ENCODE measurements at regions not wholly inside any gene's neighbourhood (a gene's known extent, or its start where the extent isn't known, plus 50 kb on each side); places are given as distances from the start of the nearest gene placed in this dataset.

- no peak for DNase-seq
- H3K4me3 ChIP-seq, result no peak overlapping the region
- H3K9me3 ChIP-seq, result no peaks in the 10 kb centered on the region
- H3K36me3 ChIP-seq, result no peaks in the 10 kb centered on the region
- no peaks in the 10 kb centered on the region for H3K27me3 ChIP-seq
These were observed 194.1 kb downstream of the USP12 start for GRCh38 chr13:26977541-26977940.

GRCh38 chr13:26976313-26976712 lies 195.3 kb downstream of the USP12 start:
- DNase-seq, result no peak
- Histone ChIP-seq H3K9me3 (no peaks in the 10 kb centered on the region), H3K27me3 (no peaks in the 10 kb centered on the region), H3K36me3 (no peaks in the 10 kb centered on the region), H3K4me3 (no peak overlapping the region)

DNA sequence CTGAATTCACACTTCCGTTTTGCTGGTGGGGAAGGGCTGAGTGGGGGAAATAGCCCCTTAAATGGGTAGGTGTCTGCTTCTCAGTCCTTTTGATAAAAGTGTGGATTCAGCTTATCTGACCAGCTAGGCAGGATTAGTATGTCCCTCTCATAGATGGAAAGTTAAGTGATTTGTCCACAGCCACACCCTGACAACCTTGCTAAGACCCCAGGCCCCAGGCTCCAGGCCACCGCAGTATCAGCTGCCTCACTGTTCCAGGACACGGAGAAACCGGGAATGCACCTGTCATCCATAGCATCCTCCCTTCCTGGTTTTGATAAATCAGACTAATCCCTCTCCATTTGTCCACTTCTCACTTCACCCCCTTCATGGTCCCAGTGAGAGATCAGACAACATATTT lies 197.7 kb downstream of the USP12 start:
- Histone ChIP-seq H3K4me3 (no peak overlapping the region), H3K9me3 (no peaks in the 10 kb centered on the region), H3K27me3 (no peaks in the 10 kb centered on the region), H3K36me3 (no peaks in the 10 kb centered on the region)
- no peak for DNase-seq

DNA sequence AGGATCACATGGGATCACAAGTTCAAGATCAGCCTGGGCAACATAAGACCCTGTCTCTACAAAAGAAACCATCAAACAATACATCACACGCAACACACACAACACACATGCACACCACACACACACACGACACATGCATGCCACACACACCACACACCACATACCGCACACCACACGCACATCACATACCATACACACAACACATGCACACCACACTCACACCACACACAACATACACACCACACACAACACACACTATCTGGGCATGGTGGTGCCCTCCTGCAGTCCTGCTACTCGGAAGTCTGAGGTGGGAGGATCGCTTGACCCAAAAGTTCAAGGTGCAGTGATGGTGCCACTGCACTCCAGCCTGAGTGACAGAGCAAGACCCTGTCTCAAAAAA lies 198.3 kb downstream of the USP12 start:
- H3K27me3 ChIP-seq, result no peaks in the 10 kb centered on the region
- no peak for DNase-seq
- no peaks in the 10 kb centered on the region for H3K36me3 ChIP-seq
- no peaks in the 10 kb centered on the region for H3K9me3 ChIP-seq
- H3K4me3 ChIP-seq, result no peak overlapping the region

- Histone ChIP-seq H3K4me3 (no peak overlapping the region), H3K36me3 (no peaks in the 10 kb centered on the region), H3K9me3 (no peaks in the 10 kb centered on the region), H3K27me3 (no peaks in the 10 kb centered on the region)
- no peak for DNase-seq
These were observed 199.4 kb downstream of the USP12 start for GRCh38 chr13:26971990-26972887.

DNA sequence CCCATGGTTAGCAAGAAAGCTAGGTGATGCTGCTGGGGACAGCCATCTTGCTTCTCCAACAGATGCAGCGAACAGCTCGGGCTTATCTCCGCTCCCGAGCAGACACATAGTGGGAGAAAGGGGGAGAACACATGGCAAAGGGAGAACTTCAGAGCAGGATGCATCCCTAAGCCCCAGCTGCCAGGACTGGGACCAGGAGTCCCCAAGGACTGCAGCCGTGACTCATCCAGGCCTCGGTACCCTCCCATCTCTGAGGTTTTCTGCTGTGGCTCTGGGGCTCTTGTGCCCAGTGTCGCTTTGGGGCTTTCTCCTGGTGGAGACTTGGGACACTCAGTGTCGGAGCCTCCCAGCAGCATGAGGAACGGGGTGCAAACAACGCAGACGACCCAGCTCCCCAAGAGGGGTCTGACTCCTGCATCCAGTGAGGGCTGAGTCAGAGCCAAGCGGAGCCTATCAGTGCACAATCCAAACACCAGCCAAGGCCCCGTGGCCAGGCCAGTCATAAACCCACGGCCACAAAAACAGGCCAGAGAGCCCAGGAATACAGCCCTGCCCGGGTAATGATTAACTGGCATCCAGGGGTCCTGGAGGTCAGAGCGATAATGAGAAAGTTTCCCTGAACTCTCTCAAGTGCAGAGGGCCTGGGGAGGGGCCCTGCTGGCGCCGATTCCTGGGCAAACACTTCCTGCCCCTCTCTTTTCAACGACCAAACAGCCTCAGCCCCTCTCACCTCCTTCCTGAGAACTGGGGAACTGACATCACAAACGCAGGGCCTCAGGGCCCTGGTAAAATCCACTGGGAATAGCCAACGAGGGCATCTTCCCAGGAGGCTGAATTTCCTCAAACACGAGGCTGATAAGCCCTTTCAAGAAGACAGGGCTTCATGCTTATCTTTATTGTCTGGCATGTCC lies 202.9 kb downstream of the USP12 start:
- Histone ChIP-seq H3K9me3 (no peaks in the 10 kb centered on the region), H3K36me3 (no peaks in the 10 kb centered on the region), H3K4me3 (no peak overlapping the region), H3K27me3 (no peaks in the 10 kb centered on the region)
- DNase-seq, result peak; percentile 28

DNA sequence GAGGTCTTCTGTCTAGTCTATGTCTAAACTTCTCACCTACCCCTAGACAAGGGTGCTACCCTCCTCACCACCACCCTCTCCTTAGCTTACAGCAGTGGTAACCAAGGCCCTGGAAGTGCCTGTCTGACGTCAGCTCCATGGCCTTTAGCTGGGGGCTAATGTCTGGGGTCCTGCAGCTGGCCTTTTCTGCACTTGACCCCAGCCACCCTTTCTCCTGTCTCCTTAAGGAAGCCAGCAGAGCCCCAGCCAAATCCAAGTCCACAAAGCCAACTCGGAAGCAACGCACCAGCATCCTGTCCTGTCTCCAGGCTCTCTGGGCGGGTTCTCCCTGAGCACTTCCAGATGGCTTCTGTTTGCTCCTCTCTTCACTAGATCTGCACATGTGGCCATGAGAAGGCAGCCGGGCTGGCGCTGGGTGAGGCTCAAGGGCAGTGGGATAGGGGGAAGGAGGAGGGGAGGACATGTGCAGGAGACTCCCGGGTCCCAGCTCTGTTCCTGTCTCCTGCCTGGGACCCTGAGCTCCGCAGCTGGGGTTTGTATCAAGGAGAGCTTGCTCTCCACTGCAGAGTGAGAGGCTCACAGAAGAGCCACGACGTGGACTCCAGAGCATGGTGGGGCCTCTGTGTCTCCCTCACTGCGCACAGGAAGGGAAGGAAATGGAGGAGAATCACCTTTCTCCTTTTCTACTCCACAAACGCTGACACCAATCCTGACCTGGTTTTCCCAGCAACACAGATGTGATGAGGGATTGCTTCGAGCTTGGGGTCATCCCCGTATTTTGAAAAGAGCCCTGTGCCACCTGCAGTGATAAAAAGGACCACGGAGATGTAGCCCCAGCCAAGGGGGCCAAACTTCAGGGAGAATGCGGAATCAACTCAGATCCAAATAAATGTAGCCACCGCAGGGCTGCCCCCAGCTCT lies 204.2 kb downstream of the USP12 start:
- no peak overlapping the region for H3K4me3 ChIP-seq
- no peak for DNase-seq
- H3K27me3 ChIP-seq, result no peaks in the 10 kb centered on the region
- no peaks in the 10 kb centered on the region for H3K36me3 ChIP-seq
- no peaks in the 10 kb centered on the region for H3K9me3 ChIP-seq

DNA sequence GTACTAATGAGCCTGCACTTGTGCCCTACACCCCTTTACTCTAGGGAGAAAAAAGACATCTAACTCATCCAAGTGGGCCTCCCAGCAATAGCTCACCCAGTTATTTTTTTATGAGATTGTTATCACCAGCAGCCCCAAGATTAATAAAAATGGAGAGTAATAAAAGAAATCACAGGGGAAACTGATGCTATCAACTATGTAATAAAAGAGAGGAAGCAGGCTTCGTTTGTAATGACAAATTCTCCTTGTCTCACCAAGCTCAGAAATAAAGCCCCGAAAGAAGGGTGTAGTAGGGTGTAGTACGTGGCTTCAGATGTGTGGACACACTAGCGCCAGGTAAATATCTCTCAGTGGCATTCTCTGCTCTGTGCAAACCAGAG lies 204.9 kb downstream of the USP12 start:
- no peak for DNase-seq
- H3K27me3 ChIP-seq, result no peaks in the 10 kb centered on the region
- H3K4me3 ChIP-seq, result no peak overlapping the region
- no peaks in the 10 kb centered on the region for H3K36me3 ChIP-seq
- H3K9me3 ChIP-seq, result no peaks in the 10 kb centered on the region

DNA sequence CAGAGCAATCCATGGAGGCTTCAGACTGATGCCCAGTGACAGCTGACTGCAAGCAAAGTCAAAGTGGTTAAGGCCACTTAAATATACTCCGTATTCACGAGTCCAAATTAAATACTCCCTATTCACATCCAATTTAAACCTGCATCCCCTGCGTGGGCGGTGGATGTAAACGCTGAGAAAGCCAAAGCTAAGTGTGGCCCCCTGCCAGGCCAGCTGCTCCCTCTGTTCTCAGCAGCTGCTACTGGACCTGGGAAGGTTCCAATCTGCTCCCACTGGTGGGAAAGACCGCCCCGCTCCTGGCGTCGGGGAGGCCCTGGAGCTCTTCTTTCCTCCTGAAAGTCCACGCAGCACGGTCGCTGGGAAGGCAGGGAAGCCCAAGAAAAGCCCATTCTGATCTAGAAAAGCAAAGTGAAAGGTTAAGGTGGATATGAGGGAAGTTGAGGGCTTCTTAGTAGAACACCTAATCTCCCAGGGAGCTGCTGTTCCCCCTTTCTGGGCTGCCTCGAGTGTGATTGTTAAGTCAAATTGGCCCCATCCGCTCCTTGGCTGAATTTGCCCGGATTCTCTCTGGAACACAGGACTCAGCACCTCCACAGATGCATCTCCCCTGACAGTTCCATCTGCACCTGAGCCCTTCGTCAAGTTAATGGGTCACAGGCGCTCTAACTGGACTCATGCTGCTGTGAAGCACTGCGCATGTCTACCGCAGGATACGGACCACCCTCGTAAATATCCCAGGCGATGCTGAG lies 205.5 kb downstream of the USP12 start:
- H3K9me3 ChIP-seq, result no peaks in the 10 kb centered on the region
- no peaks in the 10 kb centered on the region for H3K27me3 ChIP-seq
- H3K36me3 ChIP-seq, result no peaks in the 10 kb centered on the region
- H3K4me3 ChIP-seq, result no peak overlapping the region
- DNase-seq, result peak; percentile 60

DNA sequence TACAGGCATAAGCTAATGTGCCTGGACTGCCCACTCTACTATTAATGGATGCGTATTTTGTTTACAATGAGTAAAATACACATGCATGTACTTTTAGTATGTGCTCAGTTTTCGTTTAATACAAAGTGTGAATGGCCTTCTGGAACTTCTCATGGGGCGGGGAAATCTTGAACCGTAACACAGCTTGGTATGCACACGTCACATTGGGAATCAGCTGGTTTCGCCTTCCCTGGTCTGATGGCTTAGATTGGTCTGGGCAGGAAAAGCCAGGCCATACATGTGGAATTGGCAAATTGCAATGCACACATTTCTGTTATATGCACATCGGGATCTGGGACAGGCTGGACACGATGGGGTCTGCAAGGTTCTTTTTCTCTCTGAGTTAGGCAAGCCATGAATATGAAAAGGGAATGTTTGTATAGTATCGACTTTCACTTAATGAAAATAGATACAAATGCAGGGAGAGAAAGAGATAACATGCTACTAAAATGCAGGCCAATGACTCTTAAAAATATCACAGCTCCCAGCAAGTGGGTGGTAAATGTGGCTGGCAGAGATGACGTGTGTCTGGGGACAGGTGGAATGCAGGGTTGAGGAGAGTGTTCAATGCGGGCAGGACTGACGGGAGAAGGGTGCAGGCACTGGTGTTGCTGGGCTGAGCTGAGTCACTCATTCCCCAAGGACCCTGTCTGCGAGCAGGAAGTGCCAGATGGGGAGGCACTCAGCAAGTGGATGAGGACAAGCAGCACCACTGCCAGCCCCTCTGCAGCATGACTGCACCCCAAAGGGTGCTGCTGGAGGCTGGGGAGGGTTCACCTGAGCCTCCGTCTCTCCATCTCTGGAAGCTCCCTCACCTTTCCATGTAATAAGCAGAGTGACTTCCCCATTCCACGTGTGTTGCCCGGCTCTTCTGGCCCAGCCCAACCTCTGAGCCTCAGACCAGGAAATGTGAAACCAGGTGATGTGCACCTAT lies 204.0 kb upstream of the GPR12 start:
- no peak overlapping the region for H3K4me3 ChIP-seq
- no peaks in the 10 kb centered on the region for H3K27me3 ChIP-seq
- H3K36me3 ChIP-seq, result no peaks in the 10 kb centered on the region
- no peaks in the 10 kb centered on the region for H3K9me3 ChIP-seq
- no peak for DNase-seq

GRCh38 chr13:26962671-26963070 lies 202.1 kb upstream of the GPR12 start:
- no peaks in the 10 kb centered on the region for H3K9me3 ChIP-seq
- DNase-seq, result no peak
- no peaks in the 10 kb centered on the region for H3K27me3 ChIP-seq
- H3K4me3 ChIP-seq, result no peak overlapping the region
- H3K36me3 ChIP-seq, result no peaks in the 10 kb centered on the region

DNA sequence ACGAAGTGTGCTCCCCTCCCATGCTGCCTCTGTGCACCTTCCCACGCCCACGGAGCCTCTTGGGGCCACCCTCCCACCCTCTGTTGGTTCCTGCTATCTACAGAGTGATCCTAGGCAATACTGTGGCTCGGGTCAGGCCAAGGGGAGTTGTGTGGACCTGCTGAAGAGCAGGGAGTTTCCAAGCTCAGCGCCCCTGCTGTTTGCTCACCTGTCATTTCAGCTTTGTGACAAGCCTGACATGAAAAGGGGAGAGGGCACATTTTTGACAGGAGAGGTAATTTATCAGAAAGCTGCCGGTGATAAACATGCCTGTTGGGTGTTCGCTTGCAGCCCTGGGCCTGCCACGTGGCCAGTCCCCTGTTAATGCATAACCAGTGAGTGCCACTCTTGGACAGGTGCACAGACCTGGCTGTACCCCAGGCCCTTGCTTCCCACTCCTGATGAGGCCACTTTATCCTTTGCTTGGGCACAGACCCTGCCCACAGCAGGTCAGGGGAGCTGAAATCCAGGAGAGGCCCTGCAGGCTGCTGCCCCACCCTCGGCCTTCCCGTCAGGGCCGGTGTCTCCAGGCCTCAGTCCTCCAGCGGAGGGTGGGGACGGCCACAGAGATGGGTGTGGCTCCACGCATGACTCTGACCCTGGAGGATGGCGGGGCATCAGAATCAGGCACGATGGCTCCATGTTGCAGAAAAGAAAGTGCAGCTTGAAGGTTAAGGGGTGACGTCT lies 201.5 kb upstream of the GPR12 start:
- Histone ChIP-seq H3K9me3 (no peaks in the 10 kb centered on the region), H3K36me3 (no peaks in the 10 kb centered on the region), H3K4me3 (no peak overlapping the region), H3K27me3 (no peaks in the 10 kb centered on the region)
- no peak for DNase-seq

GRCh38 chr13:26957182-26957581 lies 196.6 kb upstream of the GPR12 start:
- no peaks in the 10 kb centered on the region; the same call in 1 of the 2 replicates for H3K27me3 ChIP-seq
- DNase-seq, result no peak
- no peaks in the 10 kb centered on the region for H3K9me3 ChIP-seq
- no peak overlapping the region for H3K4me3 ChIP-seq
- no peaks in the 10 kb centered on the region for H3K36me3 ChIP-seq

GRCh38 chr13:26956522-26957142 lies 196.0 kb upstream of the GPR12 start:
- no peak for DNase-seq
- no peak overlapping the region for H3K4me3 ChIP-seq
- H3K27me3 ChIP-seq, result no peaks in the 10 kb centered on the region; the same call in 1 of the 2 replicates
- no peaks in the 10 kb centered on the region for H3K36me3 ChIP-seq
- no peaks in the 10 kb centered on the region for H3K9me3 ChIP-seq

All from MG63 (cell line).